HG03342 (cell line): ENCODE measurements at regions not wholly inside any gene's neighbourhood (a gene's known extent, or its start where the extent isn't known, plus 50 kb on each side); places are given as distances from the start of the nearest gene placed in this dataset.
"Not testable (repeated sequence)": the region's sequence is repeated elsewhere in the genome, so short reads cannot be mapped to it uniquely, and the experiment has no call there.

Experiments
- ATAC-seq: cut with Tn5 transposase; IDR thresholded peaks from one replicate; pipeline ENCODE4 v1.9.1; 2021; ENCODE audit warnings: mild to moderate bottlenecking, moderate library complexity; ENCODE audit not compliant: unreplicated experiment

- not testable (repeated sequence) for ATAC-seq
Observed at GRCh38 chr17:21626987-21627386, 65.3 kb upstream of the KCNJ18 start.
